LNCaP clone FGC (cell line): ENCODE measurements at regions not wholly inside any gene's neighbourhood (a gene's known extent, or its start where the extent isn't known, plus 50 kb on each side); places are given as distances from the start of the nearest gene placed in this dataset.

Experiments used
- DNase-seq: peaks from one replicate; pipeline ENCODE4 v3.0.0-alpha.2; 2011; ENCODE audit warnings: low read depth
- H3K4me3 ChIP-seq: 2 replicates; pipeline ENCODE4 v1.5.1; 2011; ENCODE audit warnings: mild to moderate bottlenecking, low read depth, low read length, control low read depth
- TF ChIP-seq, protein P1 (sequence below): IDR thresholded peaks from 2 replicates; pipeline ENCODE4 v1.5.1; 2012; ENCODE audit warnings: mild to moderate bottlenecking; ENCODE audit not compliant: control insufficient read depth, insufficient read depth; ENCODE audit errors: extremely low read depth

DNA sequence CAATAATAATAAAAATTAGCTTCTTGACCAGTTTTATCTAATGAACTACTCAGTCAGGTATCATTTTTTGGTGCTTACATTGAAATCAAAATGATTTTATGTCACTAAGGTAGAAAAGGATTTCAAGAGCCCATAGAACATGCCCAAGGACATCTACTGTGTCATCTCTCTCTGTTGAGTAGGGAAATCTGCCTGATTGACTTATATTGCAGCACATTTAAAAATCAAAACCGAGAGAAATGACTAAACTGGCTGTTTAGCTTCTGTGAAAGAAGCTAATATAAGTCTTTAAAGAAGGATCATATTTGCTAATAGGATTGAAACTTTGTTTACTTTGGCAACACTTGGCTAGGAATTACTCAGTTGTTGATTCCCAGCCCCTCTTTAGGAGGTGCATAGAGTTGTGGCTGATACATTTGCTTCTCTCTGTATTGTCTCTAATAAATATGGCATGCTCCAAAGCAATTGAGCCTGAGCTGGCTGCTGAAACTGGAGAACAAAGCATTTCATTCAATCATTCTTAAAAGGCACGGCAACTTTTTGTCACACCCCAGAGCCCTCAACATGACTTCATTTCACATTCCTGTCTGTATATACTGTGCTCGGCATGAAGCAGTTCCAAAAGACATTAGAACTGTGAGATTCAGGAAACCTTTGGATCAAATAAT, 1096.9 kb upstream of the POT1 start:
- TF ChIP-seq, protein P1, sequence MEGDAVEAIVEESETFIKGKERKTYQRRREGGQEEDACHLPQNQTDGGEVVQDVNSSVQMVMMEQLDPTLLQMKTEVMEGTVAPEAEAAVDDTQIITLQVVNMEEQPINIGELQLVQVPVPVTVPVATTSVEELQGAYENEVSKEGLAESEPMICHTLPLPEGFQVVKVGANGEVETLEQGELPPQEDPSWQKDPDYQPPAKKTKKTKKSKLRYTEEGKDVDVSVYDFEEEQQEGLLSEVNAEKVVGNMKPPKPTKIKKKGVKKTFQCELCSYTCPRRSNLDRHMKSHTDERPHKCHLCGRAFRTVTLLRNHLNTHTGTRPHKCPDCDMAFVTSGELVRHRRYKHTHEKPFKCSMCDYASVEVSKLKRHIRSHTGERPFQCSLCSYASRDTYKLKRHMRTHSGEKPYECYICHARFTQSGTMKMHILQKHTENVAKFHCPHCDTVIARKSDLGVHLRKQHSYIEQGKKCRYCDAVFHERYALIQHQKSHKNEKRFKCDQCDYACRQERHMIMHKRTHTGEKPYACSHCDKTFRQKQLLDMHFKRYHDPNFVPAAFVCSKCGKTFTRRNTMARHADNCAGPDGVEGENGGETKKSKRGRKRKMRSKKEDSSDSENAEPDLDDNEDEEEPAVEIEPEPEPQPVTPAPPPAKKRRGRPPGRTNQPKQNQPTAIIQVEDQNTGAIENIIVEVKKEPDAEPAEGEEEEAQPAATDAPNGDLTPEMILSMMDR: no peak
- H3K4me3 ChIP-seq: no peak overlapping the region
- DNase-seq: no peak

DNA sequence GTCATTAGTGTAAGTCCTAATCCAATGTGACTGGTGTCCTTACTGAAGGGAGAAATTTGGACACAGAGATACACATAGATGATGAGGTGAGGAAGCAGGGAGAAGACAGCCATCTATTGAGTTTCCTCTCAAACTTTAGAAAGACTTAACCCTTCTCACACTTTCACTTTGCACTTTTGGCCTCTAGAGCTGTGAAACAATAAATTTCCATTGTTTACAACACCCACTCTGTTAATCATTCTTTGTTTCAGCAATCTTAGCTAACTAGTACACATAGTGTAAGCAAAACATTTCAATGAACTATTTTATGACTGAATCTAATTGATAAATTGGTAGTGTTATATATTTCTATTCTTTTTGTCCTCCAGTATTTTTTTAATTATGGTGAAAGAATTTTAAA, 1092.8 kb upstream of the POT1 start:
- TF ChIP-seq, protein P1: no peak

DNA sequence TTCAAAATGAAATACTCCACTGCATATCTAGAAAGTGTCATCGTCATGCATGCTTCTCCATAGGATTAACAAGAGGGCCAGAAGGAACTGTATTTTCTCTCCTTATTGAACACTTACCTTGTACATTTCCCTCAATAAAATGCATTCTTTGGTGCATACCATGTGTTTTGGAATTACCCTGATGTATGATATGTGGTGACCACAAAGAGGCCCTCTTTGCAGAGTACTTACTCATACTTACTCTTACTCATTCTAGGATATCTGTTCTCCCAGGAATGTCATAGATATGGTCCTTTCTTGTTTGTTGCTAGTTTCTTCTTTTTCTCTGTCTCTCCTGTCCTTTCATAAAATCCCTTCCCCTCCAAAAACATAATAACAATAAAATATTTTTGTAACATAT, 1087.1 kb upstream of the POT1 start:
- TF ChIP-seq, protein P1: no peak
- no peak overlapping the region for H3K4me3 ChIP-seq
- DNase-seq: no peak

More for the DNA sequence above, 1092.8 kb upstream of the POT1 start:
- no peak for DNase-seq
- no peak overlapping the region for H3K4me3 ChIP-seq

DNA sequence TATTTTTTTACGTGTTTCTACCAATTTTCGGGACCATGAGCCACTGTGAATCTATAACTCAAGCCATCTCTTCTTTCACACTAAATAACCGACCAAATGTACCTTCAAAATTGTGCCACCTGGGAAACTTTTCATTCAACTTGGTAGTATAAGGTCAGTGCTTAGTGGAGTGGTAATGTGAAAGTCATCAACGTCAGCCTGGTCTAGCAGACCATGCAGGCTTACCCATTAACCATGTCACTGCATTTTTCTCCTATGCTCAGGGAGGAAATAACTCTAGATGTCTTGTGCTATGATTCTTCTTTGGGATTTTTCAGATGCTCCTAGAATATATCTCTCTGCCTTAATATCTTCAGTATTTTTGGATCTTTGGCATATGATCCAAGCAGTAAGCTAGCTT, 1075.4 kb upstream of the POT1 start:
- TF ChIP-seq, protein P1: no peak
- DNase-seq: no peak
- H3K4me3 ChIP-seq: no peak overlapping the region

DNA sequence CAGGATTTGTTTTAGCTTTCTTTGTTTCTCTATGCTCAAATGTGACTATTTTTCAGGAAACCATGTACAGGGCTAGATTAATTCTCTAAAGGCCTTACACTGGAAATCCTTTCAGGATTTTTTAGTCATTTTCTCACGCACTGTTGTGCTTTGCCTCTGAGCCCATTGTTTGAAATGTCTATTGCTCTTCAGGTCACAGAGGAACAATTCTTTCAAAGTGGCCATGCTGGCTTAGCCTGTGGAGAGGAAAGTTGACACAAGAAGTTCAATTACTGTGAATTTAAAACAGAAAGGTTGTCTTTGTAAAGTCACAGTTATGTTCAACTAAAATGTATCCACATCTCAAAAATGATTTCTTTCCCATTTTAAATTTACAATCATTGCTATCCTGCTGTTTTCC, 1071.7 kb upstream of the POT1 start:
- TF ChIP-seq, protein P1: no peak
- no peak overlapping the region for H3K4me3 ChIP-seq
- DNase-seq: no peak

DNA sequence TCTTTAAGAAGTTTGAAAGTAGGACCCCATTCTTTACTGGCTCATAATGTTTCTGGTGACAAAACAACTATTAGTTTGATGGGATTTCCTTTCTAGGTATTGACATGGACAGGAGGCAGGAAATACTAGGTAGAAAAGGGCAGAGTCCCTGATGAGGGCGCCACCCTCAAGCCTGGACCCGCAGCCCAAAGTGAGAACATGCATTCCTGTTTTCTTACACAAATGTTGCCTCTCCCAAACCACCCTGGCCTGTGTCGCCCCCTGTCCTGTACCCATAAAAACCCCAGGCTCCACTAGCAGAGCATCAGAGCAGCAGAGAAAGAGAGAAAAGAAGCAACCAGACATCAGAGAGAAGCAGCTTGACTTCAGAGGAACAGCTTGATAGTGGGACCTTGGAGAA, 1055.2 kb upstream of the POT1 start:
- TF ChIP-seq, protein P1: no peak
- DNase-seq: no peak
- H3K4me3 ChIP-seq: no peak overlapping the region

DNA sequence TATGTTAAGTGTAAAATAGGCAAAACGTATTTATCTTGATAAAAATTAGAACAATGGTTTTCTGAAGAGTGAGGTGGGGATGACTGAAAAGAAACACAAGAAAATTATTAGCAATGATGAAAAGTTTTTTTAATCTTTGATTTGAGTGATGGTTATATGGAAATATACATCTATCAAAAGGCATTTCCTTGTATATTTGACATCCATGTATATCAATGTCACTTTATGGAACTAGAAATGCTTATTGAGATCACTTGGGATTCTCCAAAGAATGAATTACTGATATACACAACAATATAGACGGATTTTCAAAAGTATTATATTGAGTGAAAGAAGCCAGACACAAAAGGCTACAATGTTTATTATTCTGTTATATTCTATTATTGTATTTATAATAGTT, 1042.0 kb upstream of the POT1 start:
- TF ChIP-seq, protein P1: no peak

More for the DNA sequence above, 1042.0 kb upstream of the POT1 start:
- no peak overlapping the region for H3K4me3 ChIP-seq
- DNase-seq: no peak
